HG03342 (cell line): ENCODE measurements at regions not wholly inside any gene's neighbourhood (a gene's known extent, or its start where the extent isn't known, plus 50 kb on each side); places are given as distances from the start of the nearest gene placed in this dataset.

Experiments used
- ATAC-seq: cut with Tn5 transposase; IDR thresholded peaks from one replicate; pipeline ENCODE4 v1.9.1; 2021; ENCODE audit warnings: mild to moderate bottlenecking, moderate library complexity; ENCODE audit not compliant: unreplicated experiment

DNA sequence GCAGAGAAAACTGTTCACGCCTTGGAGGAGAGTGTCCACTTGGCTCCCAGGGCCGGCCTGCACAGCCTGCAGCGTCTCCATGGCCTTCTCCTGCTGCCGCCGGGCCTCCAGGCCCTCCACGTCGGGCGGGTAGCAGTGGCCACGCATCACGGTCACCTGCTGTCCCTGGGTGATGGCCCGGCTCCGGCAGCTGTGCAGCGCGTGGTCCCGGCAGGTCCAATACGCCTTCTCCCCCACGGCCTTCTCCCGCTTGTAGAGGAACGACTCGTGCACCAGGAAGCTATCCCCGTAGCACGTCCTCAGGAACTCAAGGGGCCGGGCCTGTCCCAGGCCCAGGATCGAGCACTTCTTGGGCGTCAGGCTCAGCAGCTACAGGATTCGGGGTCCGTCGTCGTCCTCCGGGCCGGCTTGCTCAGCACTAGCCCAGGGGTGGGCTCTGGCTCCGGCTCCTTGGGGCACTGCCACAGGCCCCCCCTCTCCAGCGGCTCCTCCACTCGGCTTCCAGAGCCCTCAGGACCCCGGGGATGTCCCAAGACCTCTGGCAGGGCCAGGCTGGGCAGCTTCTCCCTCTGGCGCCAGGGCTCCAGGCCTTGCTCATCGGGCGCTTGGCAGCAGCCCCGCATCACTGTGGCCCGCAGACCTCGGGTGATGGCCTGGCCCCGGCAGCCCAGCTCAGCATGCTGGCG, 83.6 kb upstream of the FXR1 start:
- ATAC-seq, result no peak

DNA sequence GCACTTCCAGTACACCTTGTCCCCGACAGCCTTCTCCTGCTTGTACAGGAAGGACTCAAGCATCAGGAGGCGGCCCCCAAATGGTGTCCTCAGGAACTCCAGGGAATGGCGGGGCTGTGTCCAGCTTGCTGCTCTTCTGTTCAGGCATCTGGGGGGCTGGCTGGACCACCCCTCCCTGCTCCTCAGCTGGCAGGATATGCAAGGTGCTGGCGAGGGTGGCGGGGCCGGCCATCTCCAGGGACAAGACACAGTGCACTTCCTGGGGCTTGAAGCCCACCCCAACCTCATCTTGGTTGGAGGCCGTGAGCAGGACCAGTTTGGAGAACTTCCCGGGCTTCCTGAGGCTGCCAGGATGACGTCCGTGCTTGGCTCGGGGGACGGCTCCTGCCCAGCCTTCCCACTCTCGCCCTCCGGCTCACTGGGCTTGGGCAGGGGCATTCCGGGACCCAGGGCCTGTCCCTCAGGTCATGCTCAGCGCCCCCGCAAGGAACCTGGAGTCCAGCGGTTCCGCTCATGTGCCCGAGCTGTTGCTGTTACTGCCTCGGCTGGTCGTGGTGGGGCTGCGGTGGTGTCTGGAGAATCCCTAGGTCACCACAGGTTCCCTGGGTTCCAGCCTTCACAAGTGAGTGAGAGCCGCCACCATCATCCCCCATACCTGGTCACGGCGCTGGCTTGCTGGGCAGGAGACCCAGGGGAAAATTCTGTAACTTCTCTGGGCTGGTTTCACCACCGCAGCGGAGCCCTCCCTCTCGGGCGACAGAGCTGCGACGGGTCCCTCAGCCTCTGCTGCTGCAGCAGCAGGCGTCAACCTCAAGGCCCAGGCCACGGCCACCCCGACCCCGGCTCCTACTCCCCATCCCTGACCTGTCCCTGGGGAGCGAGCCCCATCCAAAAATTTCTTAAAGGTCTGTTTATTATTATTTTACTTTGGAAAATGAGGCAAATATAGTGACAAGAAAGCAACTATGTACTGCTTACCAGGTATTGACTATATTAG, 82.8 kb upstream of the FXR1 start:
- no peak for ATAC-seq

DNA sequence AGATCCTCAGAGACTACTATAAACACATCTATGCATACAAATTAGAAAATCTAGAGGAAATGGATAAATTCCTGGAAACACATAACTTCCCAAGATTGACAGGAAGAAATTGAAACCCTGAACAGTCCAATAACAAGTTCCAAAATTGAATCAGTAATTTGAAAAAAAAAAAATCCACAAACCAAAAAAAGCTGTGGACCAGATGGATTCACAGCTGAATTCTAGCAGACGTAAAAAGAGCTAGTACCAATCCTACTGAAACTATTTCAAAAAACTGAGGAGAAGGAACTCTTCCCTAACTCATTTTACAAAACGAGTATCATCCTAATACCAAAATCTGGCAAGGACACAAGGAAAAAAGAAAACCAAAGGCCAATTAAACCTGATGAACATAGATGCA, 77.0 kb upstream of the FXR1 start:
- ATAC-seq, result no peak

DNA sequence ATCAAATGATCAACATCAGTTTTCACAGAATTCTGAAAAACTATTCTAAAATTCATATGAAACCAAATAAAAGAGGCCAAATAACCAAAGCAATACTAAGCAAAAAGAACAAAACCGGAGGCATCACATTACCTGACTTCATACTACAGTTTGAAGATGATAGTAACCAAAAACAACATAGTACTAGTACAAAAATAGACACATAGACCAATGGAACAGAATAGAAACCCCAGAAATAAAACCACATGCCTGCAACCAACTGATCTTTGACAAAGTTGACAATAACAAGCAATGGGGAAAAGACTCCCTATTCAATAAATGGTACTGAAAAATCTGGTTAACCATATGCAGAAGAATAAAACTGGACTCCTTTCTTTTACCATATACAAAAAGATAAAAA, 75.7 kb upstream of the FXR1 start:
- no peak for ATAC-seq

DNA sequence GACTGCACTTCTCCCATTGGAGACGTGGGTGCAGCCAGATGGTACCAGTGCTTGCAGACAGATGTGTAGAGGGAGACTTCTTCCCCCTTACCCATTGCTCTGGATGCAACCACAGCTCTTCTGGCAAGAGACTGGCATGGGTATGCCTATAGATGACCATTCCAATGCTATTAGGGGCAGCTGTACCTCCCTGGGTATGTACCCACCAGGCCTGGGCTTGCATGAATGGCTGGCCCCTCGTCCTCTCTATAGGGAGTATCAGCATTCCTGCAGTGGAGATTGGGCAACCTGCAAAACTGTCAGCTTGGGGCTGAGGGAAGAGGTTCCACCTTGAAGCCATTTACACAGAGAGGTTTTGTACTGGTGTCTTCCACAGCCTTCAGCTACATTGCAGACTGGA, 57.6 kb upstream of the FXR1 start:
- no peak for ATAC-seq

DNA sequence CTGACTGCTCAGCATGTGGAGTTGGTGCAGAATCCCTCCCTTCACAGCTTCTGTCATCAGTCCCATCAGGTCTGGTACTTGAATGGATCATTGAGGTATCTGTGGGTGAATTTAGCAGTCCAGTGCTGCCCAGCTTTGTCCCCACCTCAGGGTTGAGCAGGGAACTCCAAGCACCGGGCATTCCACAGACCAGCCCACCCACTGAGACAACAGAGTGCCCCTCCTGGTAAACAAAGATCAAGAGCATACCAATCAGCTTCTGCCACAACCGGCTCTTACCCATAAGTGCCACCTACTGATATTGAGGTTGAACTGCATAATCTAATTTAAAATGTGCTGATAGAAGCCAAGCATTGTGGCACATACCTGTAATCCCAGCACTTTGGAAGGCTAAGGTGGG, 57.1 kb upstream of the FXR1 start:
- peak; percentile 66 for ATAC-seq

DNA sequence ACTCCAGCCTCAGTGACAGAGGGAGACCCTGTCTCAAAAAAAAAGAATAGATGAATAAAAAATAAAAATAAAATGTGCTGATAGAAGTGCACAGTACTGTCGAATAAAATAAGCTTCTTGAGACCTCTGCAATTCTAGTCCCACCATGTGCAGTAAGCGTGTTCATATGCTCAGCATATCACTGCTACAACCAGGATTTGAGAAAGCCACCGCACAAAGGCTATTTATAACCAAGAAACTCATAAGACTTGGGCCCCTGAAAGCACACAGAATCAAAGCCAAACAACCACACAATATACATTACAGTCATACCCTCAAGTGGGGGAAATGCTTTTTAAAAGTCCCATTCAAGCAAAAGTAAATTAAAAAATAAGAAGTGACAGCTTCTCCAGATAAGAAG, 56.5 kb upstream of the FXR1 start:
- no peak for ATAC-seq

DNA sequence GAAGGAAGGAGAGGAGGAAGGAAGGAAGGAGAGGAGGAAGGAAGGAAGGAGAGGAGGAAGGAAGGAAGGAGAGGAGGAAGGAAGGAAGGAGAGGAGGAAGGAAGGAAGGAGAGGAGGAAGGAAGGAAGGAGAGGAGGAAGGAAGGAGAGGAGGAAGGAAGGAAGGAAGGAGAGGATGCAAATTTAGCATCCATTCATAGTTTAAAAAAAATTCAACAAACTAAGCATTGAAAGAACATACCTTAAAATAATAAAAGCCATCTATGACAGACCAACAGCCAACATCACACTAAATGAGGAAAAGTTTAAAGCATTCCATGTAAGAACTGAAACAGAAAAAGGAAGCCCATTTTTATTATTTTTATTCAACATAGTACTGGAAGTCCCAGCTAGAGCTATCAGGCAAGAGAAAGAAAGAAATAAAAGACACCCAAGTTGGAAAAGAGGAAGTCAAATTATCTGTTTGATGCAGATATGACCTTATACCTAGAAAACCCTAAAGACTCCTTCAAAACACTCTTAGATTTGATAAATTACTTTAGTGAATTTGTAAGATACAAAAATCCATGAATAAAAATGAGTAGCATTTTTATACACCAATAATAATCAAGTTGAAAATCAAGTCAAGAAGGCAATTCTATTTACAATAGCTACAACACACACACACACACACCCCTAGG, 52.2 kb upstream of the FXR1 start:
- ATAC-seq, result no peak
